Mammary epithelial cell (primary cell): ENCODE measurements at regions not wholly inside any gene's neighbourhood (a gene's known extent, or its start where the extent isn't known, plus 50 kb on each side); places are given as distances from the start of the nearest gene placed in this dataset.

Source experiments
- EZH2 ChIP-seq: IDR thresholded peaks from 2 replicates; pipeline ENCODE4 v1.6.1; 2012; ENCODE audit warnings: low read length, inconsistent platforms, borderline replicate concordance
- TF ChIP-seq, protein P1 (sequence below), 2 donors: IDR thresholded peaks in 1 of 2; conservative IDR thresholded peaks in 1 of 2; 2 replicates each; pipeline ENCODE4 v1.5.1; 2011 to 2012; ENCODE audit warnings: inconsistent platforms in 2 of 2, low read length in 2 of 2, mild to moderate bottlenecking in 2 of 2, control low read depth in 1 of 2, low read depth in 1 of 2; ENCODE audit not compliant: insufficient read depth in 1 of 2; ENCODE audit errors: extremely low read depth in 1 of 2

DNA sequence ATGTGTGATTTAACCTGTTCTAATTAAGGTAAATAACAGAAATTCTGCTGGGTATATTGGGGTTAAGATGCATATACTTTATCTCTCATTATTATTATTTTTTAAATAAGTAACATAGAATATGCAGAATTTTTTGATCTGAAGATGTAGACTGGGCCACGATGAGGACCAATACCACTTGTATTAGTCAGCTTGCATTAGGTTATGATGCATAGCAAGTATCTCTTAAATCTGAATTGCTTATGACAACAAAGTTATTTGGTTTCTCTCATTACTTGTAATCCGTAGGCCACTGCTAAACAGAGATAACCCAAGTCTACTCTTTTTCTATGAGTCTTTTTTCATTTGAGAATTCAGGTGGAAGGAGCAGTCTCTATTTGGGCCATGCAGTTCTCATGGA is 145.5 kb upstream of the NOVA1 start:
- TF ChIP-seq, protein P1, sequence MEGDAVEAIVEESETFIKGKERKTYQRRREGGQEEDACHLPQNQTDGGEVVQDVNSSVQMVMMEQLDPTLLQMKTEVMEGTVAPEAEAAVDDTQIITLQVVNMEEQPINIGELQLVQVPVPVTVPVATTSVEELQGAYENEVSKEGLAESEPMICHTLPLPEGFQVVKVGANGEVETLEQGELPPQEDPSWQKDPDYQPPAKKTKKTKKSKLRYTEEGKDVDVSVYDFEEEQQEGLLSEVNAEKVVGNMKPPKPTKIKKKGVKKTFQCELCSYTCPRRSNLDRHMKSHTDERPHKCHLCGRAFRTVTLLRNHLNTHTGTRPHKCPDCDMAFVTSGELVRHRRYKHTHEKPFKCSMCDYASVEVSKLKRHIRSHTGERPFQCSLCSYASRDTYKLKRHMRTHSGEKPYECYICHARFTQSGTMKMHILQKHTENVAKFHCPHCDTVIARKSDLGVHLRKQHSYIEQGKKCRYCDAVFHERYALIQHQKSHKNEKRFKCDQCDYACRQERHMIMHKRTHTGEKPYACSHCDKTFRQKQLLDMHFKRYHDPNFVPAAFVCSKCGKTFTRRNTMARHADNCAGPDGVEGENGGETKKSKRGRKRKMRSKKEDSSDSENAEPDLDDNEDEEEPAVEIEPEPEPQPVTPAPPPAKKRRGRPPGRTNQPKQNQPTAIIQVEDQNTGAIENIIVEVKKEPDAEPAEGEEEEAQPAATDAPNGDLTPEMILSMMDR (conservative IDR thresholded peaks at IDR 0.05 in 1 of 2, IDR thresholded peaks at IDR 0.05 in 1 of 2; ENCODE audit: extremely low read depth in 1 of 2, insufficient read depth in 1 of 2, low read depth in 1 of 2, low read length in 2 of 2), result no peak
- TF ChIP-seq EZH2, result no peak
